Stimulated activated CD4-positive, alpha-beta T cell treated with anti-CD3 and anti-CD28 coated beads, Interleukin-1b, Interleukin-23, amount 100 ng/mL, for 48 hours (primary cell): ENCODE measurements at regions not wholly inside any gene's neighbourhood (a gene's known extent, or its start where the extent isn't known, plus 50 kb on each side); places are given as distances from the start of the nearest gene placed in this dataset.

Experiments used
- DNase-seq: peaks from one replicate; pipeline ENCODE4 v3.0.0-alpha.2; 2020

GRCh38 chr6:30396833-30397479 lies 52.0 kb downstream of the RPP21 start:
- peak; percentile 84 for DNase-seq

- DNase-seq, result no peak
Measured at GRCh38 chr6:30397697-30398096, 52.7 kb downstream of the RPP21 start.

- DNase-seq, result peak; percentile 18
Measured at GRCh38 chr6:30399390-30400058, 54.6 kb downstream of the RPP21 start.

DNA sequence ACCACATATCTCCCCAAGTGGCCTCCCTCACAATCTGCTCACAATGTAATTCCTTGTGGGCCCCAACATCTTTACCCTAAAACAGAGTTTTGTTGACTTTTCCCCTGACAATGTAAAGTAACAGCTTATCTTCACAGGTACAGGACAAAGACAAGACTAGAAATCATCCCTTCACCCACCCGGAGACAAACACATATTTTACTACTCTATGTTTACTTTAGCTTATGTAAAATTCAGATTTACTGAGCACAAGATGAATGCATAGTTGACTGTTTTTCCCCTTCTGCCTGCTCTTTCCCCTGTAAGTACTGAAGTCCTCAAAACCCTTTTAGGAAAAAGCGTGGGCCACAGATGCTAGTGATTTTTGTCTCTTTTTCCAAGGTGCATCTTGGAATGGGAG lies 61.0 kb downstream of the RPP21 start:
- DNase-seq, result no peak

- no peak for DNase-seq
Measured at GRCh38 chr6:30409184-30409583, 64.2 kb downstream of the RPP21 start.

- peak; percentile 60 for DNase-seq
Measured at GRCh38 chr6:30411515-30412207, 66.7 kb downstream of the RPP21 start.

GRCh38 chr6:30418448-30418847 lies 70.9 kb upstream of the HLA-E start:
- DNase-seq, result no peak

DNA sequence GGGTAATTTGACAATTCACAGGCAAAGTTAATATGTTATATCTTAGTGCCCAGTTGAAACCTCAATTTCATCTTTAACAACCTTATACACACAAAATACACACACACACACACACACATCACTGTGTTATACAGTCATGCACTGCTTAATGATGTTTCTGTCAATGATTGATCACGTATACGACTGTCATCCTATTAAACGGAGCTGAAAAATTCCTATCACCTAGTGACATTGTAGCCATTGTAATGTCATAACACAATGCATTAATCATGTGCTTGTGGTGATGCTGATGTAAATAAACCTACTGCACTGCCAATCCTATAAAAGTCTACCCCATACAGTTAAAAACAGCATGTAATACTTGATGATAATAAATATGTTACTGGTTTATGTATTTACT lies 64.8 kb upstream of the HLA-E start:
- no peak for DNase-seq
